ENCODE measurements at regions not wholly inside any gene's neighbourhood (a gene's known extent, or its start where the extent isn't known, plus 50 kb on each side); places are given as distances from the start of the nearest gene placed in this dataset.

GRCh38 chr20:12108846-12109245 is 191.2 kb downstream of the BTBD3 start:
- no peak for TF ChIP-seq CTCF (IDR thresholded peaks at IDR 0.05)
- no peak for TF ChIP-seq POLR2A (IDR thresholded peaks at IDR 0.05)
- TF ChIP-seq POLR2AphosphoS5 (IDR thresholded peaks at IDR 0.05), result no peak
